Left ventricle myocardium inferior (tissue), 1 donor: ENCODE measurements at regions not wholly inside any gene's neighbourhood (a gene's known extent, or its start where the extent isn't known, plus 50 kb on each side); places are given as distances from the start of the nearest gene placed in this dataset.
"Not testable (repeated sequence)": the region's sequence is repeated elsewhere in the genome, so short reads cannot be mapped to it uniquely, and the experiment has no call there.

Experiments used
- DNase-seq: peaks from one replicate; pipeline ENCODE4 v3.0.0-alpha.2; 2020
- H3K27ac ChIP-seq: fragments of 200-600 bp; replicated peaks from 2 replicates; pipeline ENCODE4 v1.8.0; 2021
- H3K27me3 ChIP-seq: fragments of 200-600 bp; 2 replicates; pipeline ENCODE4 v1.8.0; 2021; ENCODE audit warnings: low read depth
- H3K36me3 ChIP-seq: fragments of 200-600 bp; 2 replicates; pipeline ENCODE4 v1.8.0; 2021
- H3K4me1 ChIP-seq: fragments of 200-600 bp; 2 replicates; pipeline ENCODE4 v1.8.0; 2021
- H3K4me3 ChIP-seq: fragments of 200-600 bp; 2 replicates; pipeline ENCODE4 v1.8.0; 2021; ENCODE audit warnings: mild to moderate bottlenecking, moderate library complexity
- H3K9me3 ChIP-seq: fragments of 200-600 bp; replicated peaks from 2 replicates; pipeline ENCODE4 v1.8.0; 2021
- intact Hi-C: fragments of 100-400 bp; cut with micrococcal nuclease; formaldehyde crosslinking; loops from one replicate; pipeline ENCODE4 v1.11.0; 2022
- TF ChIP-seq, protein P1 (sequence below): fragments of 200-600 bp; IDR thresholded peaks from 2 replicates; pipeline ENCODE4 v1.8.0; 2021; ENCODE audit warnings: antibody characterized with exemption, mild to moderate bottlenecking, borderline replicate concordance
- donor health status: DM: no; HTN: yes; CAD: no; lungs with severe emphysema.

DNA sequence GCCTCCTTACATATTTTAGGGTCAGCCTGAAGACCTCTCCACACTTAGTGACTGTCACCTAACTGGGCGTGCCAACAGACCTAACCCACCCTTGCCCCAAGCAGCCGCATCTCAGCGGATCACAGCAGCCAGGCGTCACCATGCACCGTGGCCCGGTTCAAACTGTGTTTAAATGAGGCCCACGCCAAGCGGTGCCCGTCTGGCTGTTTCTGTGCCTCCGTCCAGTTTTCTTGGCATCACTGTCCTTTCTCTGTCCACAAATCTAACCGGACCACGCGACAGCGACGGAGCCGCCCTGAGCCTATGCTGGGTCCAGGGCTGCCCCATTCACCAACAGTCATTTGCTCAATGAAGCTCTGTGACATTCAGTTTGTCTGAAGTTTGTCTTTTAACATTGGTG lies 393.3 kb downstream of the THBS2 start:
- no peaks in the 10 kb centered on the region for H3K9me3 ChIP-seq
- peaks cover 4% of the 10 kb centered on the region for H3K27me3 ChIP-seq
- H3K36me3 ChIP-seq, result no peaks in the 10 kb centered on the region
- no peak overlapping the region for H3K27ac ChIP-seq
- intact Hi-C loops, result no loop called here
- no peak overlapping the region for H3K4me3 ChIP-seq
- DNase-seq, result no peak
- H3K4me1 ChIP-seq, result no peaks in the 10 kb centered on the region
- TF ChIP-seq, protein P1, sequence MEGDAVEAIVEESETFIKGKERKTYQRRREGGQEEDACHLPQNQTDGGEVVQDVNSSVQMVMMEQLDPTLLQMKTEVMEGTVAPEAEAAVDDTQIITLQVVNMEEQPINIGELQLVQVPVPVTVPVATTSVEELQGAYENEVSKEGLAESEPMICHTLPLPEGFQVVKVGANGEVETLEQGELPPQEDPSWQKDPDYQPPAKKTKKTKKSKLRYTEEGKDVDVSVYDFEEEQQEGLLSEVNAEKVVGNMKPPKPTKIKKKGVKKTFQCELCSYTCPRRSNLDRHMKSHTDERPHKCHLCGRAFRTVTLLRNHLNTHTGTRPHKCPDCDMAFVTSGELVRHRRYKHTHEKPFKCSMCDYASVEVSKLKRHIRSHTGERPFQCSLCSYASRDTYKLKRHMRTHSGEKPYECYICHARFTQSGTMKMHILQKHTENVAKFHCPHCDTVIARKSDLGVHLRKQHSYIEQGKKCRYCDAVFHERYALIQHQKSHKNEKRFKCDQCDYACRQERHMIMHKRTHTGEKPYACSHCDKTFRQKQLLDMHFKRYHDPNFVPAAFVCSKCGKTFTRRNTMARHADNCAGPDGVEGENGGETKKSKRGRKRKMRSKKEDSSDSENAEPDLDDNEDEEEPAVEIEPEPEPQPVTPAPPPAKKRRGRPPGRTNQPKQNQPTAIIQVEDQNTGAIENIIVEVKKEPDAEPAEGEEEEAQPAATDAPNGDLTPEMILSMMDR, result no peak

DNA sequence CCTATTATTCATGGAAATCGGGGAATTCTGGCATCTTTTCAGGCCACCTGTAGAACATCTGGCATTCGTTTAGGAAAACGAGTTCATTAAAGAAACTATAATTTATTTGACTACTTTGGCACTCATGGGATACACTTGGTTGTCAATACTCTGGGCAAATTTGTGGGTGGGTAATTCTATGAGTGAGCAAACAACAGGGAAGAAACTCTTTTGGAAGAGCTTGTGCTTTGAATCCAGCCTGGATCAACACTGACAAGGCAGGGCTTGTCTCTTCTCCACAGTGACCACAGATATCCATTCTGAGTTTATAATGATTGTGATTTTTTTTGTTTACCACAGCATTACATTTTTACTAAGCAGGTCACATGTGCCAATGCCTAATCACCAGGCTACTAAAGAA lies 394.7 kb downstream of the THBS2 start:
- intact Hi-C loops, result no loop called here
- Histone ChIP-seq H3K9me3 (no peaks in the 10 kb centered on the region), H3K4me3 (no peak overlapping the region), H3K27me3 (peaks cover 4% of the 10 kb centered on the region), H3K36me3 (no peaks in the 10 kb centered on the region), H3K27ac (no peak overlapping the region), H3K4me1 (no peaks in the 10 kb centered on the region)
- TF ChIP-seq, protein P1, result no peak
- no peak for DNase-seq

DNA sequence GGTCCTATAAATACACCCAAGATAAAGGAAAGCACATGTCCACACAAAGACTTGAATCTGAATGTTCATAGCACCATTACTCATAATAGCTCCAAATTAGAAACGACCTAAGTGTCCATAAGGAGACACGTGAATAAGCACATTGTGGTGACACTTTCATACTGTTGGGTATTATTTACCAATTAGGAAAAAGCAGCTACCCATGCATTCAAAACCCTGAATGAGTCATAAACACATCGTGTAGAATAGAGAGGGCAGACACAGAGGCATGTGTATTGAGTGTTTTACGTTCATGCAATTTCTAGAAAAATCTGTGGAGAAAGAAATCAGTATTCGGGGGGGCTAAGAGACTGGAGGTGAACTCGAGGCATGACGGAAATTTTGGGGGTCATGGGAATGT lies 396.7 kb downstream of the THBS2 start:
- Histone ChIP-seq H3K27ac (no peak overlapping the region), H3K27me3 (peaks cover 4% of the 10 kb centered on the region), H3K9me3 (no peaks in the 10 kb centered on the region), H3K36me3 (no peaks in the 10 kb centered on the region), H3K4me3 (no peak overlapping the region), H3K4me1 (no peaks in the 10 kb centered on the region)
- intact Hi-C loops, result no loop called here
- TF ChIP-seq, protein P1, result no peak
- no peak for DNase-seq

DNA sequence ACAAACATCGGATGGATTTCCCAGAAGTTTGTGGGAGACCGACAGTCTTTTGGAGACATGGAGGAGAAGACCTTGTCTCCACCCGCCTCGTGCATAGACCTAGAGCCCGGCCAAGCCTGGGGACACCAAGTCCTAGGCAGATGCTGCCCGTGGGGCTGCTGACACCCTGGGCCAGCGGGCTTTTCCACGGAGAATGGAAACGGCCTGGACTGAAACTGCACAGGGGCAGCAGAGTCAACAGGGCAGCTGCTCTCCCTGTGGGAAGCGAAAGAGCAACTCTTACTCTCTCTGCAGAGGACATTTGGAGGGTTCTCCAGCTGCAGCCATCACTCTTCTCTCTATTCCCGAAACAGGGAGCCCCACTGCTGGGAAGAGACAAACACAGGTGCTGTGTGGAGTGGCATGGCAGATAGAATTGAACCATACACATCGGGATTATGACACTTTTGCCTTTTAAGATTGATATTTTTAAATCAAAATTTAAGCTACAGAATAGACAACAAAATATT lies 401.2 kb downstream of the THBS2 start:
- intact Hi-C loops, result no loop called here
- Histone ChIP-seq H3K4me3 (peak overlapping the region; percentile 53), H3K4me1 (no peaks in the 10 kb centered on the region), H3K27me3 (no peaks in the 10 kb centered on the region), H3K9me3 (no peaks in the 10 kb centered on the region), H3K27ac (peak overlapping the region; percentile 18), H3K36me3 (no peaks in the 10 kb centered on the region)
- TF ChIP-seq, protein P1, result no peak
- DNase-seq, result no peak

DNA sequence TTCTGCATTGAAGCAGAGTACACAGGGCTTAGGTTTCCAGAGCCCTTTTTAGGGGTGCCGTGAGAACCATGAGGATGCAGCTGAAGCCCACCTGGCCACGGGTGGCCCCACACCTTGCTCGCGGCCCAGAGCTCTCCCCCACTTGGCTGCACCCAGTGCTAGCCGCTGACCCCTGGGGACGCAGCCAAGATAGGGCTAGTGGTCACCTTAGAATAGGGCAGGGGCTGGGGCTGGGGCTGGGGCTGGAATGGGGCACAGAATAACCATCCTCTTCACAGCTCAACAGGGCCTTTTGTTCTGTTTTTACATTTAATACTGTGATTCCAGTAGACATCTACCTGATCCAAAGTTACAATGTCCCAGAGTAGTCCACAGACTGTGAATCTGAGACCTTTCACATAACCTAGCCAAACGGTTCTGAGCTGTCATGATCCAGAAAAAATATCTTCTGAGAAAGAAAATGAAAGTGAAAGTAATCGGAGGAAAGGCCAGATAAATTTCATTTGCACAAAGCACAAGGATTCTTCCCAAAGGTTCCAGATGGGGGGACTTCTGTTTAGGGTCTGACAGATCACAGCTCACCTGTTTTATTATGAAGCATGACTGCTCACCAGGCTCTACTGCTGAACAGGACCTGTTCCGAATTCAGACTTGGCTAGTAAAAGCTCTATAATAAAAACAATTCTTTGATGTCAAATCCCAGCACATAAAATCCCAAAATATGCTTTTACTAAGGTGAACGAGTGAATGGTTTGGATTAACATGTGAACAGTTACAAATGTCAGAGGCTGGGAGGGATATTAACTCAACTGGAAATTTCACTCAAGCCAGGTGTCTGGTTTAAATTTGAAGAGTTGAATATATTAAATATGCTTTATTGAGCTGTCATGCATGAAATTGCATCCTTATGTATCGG lies 401.9 kb downstream of the THBS2 start:
- Histone ChIP-seq H3K27ac (peak overlapping the region; percentile 19), H3K27me3 (no peaks in the 10 kb centered on the region), H3K9me3 (no peaks in the 10 kb centered on the region), H3K36me3 (no peaks in the 10 kb centered on the region), H3K4me3 (peak overlapping the region; percentile 53), H3K4me1 (no peaks in the 10 kb centered on the region)
- intact Hi-C loops, result no loop called here
- TF ChIP-seq, protein P1, result no peak
- no peak for DNase-seq

DNA sequence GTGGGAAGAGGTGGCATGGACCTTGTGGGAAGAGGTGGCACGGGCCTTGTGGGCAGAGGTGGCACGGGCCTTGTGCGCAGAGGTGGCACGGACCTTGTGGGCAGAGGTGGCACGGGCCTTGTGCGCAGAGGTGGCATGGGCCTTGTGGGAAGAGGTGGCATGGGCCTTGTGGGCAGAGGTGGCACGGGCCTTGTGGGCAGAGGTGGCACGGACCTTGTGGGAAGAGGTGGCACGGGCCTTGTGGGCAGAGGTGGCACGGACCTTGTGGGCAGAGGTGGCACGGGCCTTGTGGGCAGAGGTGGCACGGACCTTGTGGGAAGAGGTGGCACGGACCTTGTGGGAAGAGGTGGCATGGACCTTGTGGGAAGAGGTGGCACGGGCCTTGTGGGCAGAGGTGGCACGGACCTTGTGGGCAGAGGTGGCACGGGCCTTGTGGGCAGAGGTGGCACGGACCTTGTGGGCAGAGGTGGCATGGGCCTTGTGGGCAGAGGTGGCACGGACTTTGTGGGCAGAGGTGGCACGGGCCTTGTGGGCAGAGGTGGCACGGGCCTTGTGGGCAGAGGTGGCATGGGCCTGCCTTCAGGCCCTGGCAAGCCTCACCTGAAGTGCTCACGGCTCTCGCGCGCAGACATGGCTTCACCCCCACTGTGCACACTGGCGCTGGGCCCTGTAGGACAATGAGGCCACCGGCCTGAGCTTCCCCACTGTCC lies 403.5 kb downstream of the THBS2 start:
- intact Hi-C loops, H3K36me3 ChIP-seq, H3K9me3 ChIP-seq, DNase-seq, H3K27me3 ChIP-seq, H3K4me3 ChIP-seq, H3K27ac ChIP-seq, H3K4me1 ChIP-seq: not testable (repeated sequence)
